ENCODE measurements at regions not wholly inside any gene's neighbourhood (a gene's known extent, or its start where the extent isn't known, plus 50 kb on each side); places are given as distances from the start of the nearest gene placed in this dataset.

- TF ChIP-seq CTCF (IDR thresholded peaks at IDR 0.05) = no peak
- TF ChIP-seq POLR2A (IDR thresholded peaks at IDR 0.05; ENCODE audit: low read depth) = no peak
- no peak for TF ChIP-seq POLR2AphosphoS5 (IDR thresholded peaks at IDR 0.05)
These were observed 217.8 kb upstream of the ARL4C start for GRCh38 chr2:234714711-234715110.

Measured in esophagus muscularis mucosa (tissue), 3 donors.